CD4-positive, alpha-beta T cell treated with Interleukin-6 for 4 hours (primary cell): ENCODE measurements at regions not wholly inside any gene's neighbourhood (a gene's known extent, or its start where the extent isn't known, plus 50 kb on each side); places are given as distances from the start of the nearest gene placed in this dataset.
"Not testable (repeated sequence)": the region's sequence is repeated elsewhere in the genome, so short reads cannot be mapped to it uniquely, and the experiment has no call there.

ENCODE experiments used
- DNase-seq: peaks from one replicate; pipeline ENCODE4 v3.0.0-alpha.2; 2020; ENCODE audit warnings: mixed read lengths

GRCh38 chr7:101679653-101680173, 50.6 kb upstream of the MYL10 start:
- DNase-seq = not testable (repeated sequence)

DNA sequence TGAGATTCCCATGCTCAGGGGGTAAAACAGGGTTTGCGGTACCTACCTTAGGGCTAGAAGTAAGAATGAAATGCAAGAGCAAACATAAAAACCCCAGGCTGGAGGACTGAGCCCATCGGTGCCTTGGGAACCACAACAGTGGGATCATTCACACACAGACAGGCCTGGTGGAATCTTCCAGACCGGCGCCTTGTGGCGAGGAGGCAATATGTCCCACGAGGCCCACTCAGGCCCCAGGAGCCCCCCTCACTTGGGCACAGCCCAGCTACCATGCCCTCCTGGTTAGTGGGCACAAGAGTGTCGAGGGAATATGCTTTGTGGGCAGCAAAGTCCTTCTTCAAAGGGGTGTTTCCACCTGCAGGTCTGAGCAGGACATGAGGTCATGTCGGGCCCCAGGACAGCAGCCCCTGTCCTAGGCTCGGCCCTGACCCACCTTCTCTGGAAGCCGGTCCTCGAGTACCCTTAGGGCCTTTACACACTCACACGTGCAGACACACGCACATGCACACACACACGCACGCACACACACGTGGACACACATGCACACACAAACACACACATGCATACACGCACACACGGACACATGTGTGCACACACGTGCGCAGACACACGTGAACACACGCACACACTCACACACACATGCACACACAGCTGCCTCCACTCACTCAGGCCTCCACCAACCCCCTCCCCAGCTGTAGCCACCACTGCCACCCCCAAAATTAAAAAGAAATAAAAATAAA, 51.5 kb upstream of the MYL10 start:
- DNase-seq = no peak

DNA sequence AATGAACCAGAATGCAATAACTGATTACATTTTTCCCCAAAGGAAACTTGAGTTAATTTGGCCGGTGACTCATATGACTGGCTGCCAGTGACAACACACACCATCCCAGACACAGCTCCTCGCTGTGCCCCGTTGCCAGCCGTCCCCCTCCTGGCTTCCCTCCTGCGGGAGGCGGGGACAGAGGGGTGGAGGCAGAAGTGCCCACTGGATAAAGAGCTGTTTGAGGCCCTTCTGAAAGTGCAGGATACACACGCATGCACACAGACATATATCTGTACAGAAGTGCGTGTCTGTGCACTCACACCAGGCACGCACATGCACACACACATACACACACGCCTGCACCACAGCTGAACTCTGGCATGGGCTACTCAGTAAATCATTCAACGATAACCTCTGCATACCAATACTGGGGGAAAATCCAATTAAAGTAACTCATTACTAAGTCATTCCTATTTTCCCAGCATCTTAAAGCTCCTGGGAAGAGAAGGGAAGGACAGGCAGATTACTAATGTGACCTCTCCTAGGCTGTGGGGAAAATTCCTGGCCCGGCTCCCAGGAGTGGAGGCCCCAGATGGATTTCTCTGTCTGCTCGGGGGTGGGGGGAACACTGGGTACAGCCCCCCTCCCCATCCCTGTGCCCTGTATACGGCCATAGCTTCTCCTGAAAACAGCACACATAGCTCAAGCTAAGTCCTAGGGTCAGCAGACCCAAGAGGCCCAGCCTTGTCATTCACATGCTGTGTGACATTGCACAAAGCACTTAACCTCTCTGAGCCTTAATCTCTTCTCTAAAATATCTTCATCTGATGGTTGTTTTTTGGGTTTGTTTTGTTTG, 52.3 kb upstream of the MYL10 start:
- no peak for DNase-seq

DNA sequence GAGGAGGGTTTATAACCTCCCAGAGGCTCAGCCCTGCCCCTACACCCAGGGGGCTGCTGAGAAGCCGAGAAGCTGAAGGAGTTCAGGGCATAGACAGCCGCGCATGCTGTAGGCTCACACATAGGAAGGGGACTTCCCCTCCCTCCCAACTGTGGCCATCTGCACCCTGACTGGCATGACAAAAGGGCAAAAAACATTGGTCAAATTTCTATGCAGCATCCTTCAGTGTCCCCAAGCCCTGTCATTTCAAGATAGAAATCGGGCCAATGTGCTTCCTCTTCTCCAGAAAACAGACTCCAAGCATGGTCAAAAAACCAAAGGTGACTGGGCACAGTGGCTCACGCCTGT, 55.9 kb upstream of the MYL10 start:
- DNase-seq = no peak

DNA sequence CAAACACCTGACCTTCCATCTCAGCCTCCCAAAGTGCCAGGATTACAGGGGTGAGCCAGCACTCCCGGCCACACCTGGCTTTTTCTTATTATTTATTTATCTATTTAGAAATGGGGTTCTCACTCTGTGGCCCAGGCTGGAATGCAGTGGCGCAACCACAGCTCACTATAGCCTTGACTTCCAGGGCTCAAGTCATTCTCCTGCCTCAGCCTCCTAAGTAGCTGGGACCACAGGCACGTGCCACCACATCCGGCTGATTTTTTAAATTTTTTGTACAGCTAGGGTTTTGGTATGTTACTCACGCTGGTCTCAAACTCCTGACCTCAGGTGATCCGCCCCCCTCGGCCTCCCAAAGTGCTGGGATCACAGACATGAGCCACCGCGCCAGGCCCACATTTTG, 56.9 kb upstream of the MYL10 start:
- DNase-seq = no peak

DNA sequence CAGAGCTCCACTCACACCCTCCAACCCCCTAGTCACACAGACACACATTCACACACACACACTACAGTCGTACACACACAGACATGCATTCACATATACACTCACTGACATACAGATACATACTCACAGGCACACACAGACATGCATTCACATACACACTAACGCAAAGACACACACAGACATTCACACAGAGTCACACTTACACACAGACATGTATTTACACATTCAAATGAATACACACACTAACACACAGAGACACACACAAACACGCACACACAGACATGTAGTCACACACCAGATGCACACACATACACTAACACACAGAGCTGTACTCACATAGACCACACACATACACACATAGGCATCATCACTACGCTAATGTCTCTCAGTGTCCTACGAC, 58.0 kb upstream of the MYL10 start:
- no peak for DNase-seq

- no peak for DNase-seq
Observed at GRCh38 chr7:101687791-101688182, 58.7 kb upstream of the MYL10 start.

GRCh38 chr7:101688183-101688831, 59.2 kb upstream of the MYL10 start:
- peak; percentile 83 for DNase-seq

DNA sequence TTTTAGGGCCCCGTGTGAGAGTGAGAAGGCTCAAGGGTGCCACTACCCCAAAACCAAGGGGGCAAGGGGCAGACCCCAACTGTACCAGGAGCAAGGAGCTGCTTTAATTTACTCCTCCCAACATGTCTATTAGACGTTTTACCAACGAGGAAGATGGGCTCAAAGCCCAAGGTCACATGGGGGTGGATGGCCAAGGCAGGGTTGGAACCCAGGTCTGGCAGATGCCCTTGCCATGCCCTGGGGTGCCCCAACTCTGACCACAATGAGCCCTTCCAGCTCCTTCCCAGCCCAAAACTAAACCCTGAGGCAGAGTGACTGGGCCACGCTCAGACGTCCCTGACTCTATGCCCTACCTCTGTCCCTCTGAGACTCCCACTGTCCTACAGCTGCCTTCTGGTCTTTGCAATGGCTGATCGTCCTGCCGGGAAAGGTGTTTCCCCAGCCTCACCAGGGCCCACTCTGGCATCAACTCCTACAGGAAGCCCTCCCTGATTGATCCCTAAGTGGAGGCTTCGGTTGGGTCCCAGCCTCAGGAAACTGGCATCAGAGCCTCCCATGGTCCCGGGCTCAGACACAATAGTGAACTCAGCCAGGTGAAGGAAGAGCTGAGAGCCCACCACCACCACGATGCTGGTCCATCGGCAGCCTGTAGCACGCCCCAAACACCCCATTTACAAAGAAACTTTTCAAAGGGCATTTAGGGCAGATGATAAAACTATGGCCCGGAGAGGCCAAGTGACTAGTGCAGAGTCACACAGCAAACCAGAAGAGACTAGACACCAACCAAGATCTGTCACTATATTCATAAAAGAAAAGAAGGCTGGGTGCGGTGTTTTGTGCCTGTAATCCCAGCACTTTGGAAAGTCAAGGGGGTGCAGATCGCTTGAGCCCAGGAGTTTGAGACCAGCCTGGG, 60.2 kb upstream of the MYL10 start:
- DNase-seq = no peak

- DNase-seq = no peak
Observed at GRCh38 chr7:101690061-101690460, 61.0 kb upstream of the MYL10 start.

- no peak for DNase-seq
Observed at GRCh38 chr7:101691822-101692384, 62.8 kb upstream of the MYL10 start.

DNA sequence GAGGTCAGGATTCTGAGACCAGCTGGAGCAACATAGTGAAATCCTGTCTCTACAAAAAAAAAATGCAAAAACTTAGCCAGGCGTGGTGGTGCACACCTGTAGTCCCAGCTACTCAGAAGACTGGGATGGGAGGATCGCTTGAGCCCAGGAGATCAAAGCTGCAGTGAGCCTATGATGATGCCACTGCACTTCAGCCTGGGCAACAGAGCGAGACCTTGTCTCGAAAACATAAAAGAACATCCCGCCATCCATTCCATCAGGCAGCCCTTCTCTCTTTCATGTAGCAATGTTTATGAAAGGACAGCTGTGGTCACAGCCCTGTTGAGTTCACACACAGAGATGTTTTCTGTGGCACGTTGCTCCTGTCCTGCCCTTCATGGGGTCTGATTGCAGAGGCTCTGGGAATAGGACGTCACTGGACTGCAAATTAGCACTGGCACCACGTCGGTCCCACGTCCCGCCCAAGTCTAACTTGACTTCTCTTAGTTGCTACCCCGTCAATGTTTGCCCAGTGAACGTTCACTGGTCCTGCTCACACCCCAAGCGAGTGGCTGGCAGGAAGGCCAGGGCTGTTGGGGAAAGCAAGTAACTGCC, 64.5 kb upstream of the MYL10 start:
- no peak for DNase-seq

GRCh38 chr7:101698964-101699363, 69.9 kb upstream of the MYL10 start:
- no peak for DNase-seq

DNA sequence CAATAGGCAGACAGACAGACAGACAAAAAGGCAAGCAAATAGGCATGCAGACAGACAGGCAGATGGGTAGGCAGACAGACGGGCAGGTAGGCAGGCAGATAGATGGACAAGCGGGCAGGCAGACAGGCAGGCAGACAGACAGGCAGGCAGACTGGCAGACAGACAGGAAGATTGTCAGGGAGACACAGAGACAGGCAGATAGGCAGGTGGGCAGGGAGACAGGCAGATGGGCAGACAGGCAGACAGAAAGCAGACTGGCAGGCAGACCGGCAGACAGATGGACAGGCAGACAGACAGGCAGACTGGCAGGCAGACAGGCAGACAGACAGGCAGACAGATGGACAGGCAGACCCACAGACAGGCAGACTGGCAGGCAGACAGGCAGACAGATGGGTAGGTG, 70.3 kb upstream of the MYL10 start:
- no peak for DNase-seq

GRCh38 chr7:101699881-101700823, 71.1 kb upstream of the MYL10 start:
- no peak for DNase-seq

- DNase-seq = no peak
Observed at GRCh38 chr7:101701153-101701794, 72.2 kb upstream of the MYL10 start.

DNA sequence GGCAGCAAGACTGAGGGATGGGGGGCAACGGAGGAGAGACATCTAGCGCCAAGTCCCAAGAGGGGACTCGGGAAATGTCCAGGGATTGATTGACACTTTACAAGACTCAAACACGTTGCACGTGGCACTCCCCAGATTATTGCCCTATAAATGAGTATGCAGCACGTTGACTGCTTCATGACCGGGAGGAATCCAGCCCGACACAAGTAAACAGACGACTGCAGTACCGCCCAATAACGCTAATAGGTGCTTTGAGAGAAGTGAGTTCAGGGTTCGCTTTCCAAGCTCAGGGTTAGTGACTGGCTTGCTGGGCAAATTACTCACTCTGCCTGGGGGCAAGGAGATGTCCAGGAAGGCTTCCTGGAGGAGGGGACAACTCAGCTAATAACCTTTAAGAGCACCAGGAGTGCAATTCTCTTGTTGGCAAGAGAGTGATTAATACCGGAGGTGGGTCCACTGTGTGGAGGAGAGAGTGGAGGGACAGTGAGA, 73.3 kb upstream of the MYL10 start:
- DNase-seq = no peak

DNA sequence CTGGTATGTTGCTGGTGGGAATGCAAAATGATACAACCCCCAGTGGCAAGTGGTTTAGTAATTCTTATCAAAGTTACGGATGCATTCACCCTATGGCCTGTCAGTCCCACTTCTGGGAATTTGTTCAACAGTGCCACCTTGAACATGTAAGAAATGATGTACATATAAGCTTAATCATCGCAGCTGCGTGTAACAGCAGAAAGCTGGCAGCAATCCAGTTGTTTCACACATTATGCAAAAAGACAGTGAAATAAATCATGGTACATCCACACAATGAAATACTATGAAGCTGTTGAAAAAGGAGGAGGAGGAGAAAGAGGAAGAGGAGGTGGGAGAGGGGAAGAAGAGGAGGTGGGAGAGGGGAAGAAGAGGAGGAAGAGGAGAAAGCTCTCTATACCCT, 76.2 kb upstream of the MYL10 start:
- DNase-seq = no peak

DNA sequence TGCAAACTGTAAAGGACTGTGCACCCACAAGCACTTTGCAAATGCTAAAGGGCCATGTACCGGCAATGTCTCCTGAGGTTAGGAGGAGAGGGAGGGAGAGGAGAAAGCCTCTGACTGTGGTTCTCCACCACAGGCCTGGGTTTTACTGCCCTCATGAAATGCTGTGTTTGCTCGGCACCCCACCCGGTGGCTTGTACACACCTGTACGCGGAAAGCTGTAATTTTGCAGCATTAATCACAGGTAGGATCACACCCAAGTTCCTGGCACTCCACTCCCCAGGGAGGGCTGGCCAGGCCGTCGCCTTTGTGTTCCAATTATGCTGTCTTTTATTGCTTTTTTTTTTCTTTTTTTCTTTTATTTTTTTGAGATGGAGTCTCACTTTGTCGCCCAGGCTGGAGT, 78.5 kb upstream of the MYL10 start:
- DNase-seq = no peak

DNA sequence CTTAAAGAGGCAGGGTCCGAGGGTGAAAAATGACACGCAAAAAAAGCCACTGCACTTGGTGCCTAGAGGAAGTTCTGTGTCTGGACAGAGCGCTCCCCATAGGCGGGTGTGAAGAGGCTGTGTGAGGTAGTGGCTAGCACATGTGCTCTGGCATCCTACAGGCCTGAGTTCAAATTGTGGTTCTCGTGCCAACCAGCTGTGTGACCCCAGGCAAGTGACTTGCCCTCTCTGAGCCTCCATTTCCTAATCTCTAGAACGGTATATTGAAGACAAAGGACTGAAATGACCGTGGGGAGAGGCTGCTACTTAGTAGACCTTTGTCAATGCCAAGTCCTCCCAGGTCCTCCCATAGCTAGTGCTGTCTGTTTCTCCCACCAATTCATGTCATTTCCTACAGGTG, 79.1 kb upstream of the MYL10 start:
- no peak for DNase-seq
